ENCODE measurements at regions not wholly inside any gene's neighbourhood (a gene's known extent, or its start where the extent isn't known, plus 50 kb on each side); places are given as distances from the start of the nearest gene placed in this dataset.

- no peak overlapping the region for H3K4me3 ChIP-seq (ENCODE audit: low read depth, low read length)
- TF ChIP-seq, protein P1, sequence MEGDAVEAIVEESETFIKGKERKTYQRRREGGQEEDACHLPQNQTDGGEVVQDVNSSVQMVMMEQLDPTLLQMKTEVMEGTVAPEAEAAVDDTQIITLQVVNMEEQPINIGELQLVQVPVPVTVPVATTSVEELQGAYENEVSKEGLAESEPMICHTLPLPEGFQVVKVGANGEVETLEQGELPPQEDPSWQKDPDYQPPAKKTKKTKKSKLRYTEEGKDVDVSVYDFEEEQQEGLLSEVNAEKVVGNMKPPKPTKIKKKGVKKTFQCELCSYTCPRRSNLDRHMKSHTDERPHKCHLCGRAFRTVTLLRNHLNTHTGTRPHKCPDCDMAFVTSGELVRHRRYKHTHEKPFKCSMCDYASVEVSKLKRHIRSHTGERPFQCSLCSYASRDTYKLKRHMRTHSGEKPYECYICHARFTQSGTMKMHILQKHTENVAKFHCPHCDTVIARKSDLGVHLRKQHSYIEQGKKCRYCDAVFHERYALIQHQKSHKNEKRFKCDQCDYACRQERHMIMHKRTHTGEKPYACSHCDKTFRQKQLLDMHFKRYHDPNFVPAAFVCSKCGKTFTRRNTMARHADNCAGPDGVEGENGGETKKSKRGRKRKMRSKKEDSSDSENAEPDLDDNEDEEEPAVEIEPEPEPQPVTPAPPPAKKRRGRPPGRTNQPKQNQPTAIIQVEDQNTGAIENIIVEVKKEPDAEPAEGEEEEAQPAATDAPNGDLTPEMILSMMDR (IDR thresholded peaks at IDR 0.05; ENCODE audit: low read depth, low read length), result no peak
Measured at GRCh38 chr5:74460694-74461093, 179.8 kb downstream of the ENC1 start.

DNA sequence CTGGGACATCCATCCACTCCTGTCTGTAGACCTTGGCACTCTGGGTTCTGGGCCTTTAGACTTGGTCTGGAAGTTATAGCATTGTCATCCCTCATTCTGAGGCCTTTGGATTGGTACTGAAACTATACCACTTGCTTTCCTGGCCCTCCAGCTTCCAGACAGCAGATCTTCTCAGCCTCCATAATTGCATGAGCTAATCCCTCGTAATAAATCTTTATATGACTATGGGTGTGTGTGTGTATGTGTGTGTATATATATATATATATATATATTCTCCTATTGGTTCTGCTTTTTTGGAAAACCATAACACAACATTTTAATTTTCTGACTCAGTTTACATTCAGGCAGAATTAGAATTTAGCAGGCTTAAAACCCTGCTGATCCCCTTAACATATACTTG lies 180.5 kb downstream of the ENC1 start:
- TF ChIP-seq, protein P1 (IDR thresholded peaks at IDR 0.05; ENCODE audit: low read depth, low read length), result no peak
- no peak overlapping the region for H3K4me3 ChIP-seq (ENCODE audit: low read depth, low read length)

- TF ChIP-seq, protein P1 (IDR thresholded peaks at IDR 0.05; ENCODE audit: low read depth, low read length), result no peak
Measured at GRCh38 chr5:74457876-74458275, 182.7 kb downstream of the ENC1 start.

DNA sequence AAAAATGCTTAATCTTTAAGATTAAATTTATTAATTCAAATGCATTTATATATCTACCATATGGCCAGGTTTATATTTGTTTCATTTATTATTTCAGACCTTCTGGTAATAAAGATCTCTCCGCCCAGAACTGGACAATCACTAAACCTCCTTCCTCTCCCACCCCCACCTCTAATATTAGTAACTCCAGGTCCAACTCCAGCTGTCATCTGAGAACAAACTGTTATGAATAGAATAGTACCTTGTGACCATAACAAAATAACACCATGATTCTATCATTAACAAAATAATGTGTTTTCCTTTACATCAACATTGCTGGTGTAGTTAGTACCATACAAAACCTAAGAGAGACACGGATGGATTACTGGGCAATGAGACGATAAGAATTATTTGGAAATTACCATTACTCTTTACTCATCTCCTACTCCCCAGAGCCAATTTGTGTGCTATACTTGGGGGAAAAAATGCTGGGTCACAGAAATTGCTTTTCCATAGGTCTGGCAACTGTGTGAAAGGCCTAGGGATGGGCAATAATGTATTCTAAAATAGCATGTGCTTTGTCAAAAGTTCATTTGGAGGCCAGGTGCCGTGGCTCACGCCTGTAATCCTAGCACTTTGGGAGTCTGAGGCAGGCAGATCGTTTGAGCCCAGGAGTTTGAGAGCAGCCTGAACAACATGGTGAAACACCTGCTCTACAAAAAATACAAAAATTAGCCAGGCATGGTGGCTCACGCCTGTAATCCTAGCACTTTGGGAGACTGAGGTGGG lies 186.1 kb downstream of the ENC1 start:
- TF ChIP-seq, protein P1 (IDR thresholded peaks at IDR 0.05; ENCODE audit: low read depth, low read length), result no peak
- no peak overlapping the region for H3K4me3 ChIP-seq (ENCODE audit: low read depth, low read length)

More at GRCh38 chr5:74457876-74458275, 182.7 kb downstream of the ENC1 start:
- H3K4me3 ChIP-seq (ENCODE audit: low read depth, low read length), result no peak overlapping the region

DNA sequence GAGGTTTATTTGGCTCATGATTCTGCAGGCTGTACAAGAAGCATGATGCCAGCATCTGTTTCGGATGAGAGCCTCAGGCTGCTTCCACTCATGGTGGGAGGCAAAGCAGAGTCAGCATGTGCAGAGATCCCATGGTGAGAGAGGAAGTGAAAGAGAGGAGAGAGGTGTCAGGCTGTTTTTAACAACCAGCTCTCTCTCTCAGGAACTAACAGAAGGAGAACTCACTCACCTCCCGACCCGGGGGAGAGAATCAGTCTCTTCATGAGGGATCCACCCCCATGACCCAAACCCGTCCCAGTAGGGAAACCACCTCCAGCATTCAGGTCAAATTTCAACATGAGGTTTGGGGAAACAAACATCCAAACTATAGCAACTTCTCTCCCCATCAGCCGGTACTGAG lies 187.7 kb downstream of the ENC1 start:
- TF ChIP-seq, protein P1 (IDR thresholded peaks at IDR 0.05; ENCODE audit: low read depth, low read length), result no peak
- H3K4me3 ChIP-seq (ENCODE audit: low read depth, low read length), result no peak overlapping the region

DNA sequence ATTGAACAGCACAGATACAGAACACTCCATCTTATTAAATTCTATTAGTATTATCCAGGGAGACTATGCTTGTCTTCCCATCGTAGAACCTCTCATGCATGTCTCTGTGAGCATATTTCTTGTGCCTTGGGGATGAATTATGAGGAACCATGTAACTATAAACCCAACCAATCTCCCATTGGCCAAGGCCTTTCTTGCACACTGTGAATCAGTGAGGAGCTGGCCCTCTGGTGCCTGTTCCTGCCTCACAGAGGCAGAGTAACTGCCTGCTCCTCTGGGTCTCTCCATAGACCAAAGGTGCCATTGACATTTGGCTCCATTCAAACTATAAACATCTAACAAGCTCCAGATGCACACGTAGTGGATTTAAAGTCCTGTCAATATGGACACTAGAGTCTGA lies 190.4 kb downstream of the ENC1 start:
- no peak overlapping the region for H3K4me3 ChIP-seq (ENCODE audit: low read depth, low read length)
- TF ChIP-seq, protein P1 (IDR thresholded peaks at IDR 0.05; ENCODE audit: low read depth, low read length), result no peak

- H3K4me3 ChIP-seq (ENCODE audit: low read depth, low read length), result no peak overlapping the region
- TF ChIP-seq, protein P1 (IDR thresholded peaks at IDR 0.05; ENCODE audit: low read depth, low read length), result no peak
Measured at GRCh38 chr5:74446725-74447241, 193.7 kb downstream of the ENC1 start.

Measured in WI38 (cell line).